ENCODE measurements at regions not wholly inside any gene's neighbourhood (a gene's known extent, or its start where the extent isn't known, plus 50 kb on each side); places are given as distances from the start of the nearest gene placed in this dataset.

- no peak overlapping the region for H3K4me3 Mint-ChIP-seq
- POLR2A ChIA-PET = no interaction called here
- no peak overlapping the region for H3K27ac Mint-ChIP-seq
- no peaks in the 10 kb centered on the region for H3K27me3 Mint-ChIP-seq
- H3K36me3 Mint-ChIP-seq = no peaks in the 10 kb centered on the region
- H3K4me1 Mint-ChIP-seq = no peaks in the 10 kb centered on the region
- ATAC-seq (ENCODE audit: low read depth) = no peak
- no peak for DNase-seq
- no peaks in the 10 kb centered on the region for H3K9me3 Mint-ChIP-seq
Observed at GRCh38 chr4:160969925-160970324, 1193.9 kb downstream of the FSTL5 start.

GRCh38 chr4:160980091-160980490, 1183.7 kb downstream of the FSTL5 start:
- peaks cover 3% of the 10 kb centered on the region for H3K9me3 Mint-ChIP-seq

GRCh38 chr4:160981083-160981482, 1182.7 kb downstream of the FSTL5 start:
- POLR2A ChIA-PET = no interaction called here
- no peaks in the 10 kb centered on the region for H3K4me1 Mint-ChIP-seq
- H3K4me3 Mint-ChIP-seq = no peak overlapping the region
- peaks cover 3% of the 10 kb centered on the region for H3K9me3 Mint-ChIP-seq
- no peak overlapping the region for H3K27ac Mint-ChIP-seq
- no peak for ATAC-seq (ENCODE audit: low read depth)
- no peaks in the 10 kb centered on the region for H3K27me3 Mint-ChIP-seq
- DNase-seq = no peak
- H3K36me3 Mint-ChIP-seq = no peaks in the 10 kb centered on the region

More at GRCh38 chr4:160980091-160980490, 1183.7 kb downstream of the FSTL5 start:
- H3K36me3 Mint-ChIP-seq = no peaks in the 10 kb centered on the region
- H3K4me3 Mint-ChIP-seq = no peak overlapping the region
- no peak overlapping the region for H3K27ac Mint-ChIP-seq
- POLR2A ChIA-PET = no interaction called here
- no peak for DNase-seq
- no peaks in the 10 kb centered on the region for H3K27me3 Mint-ChIP-seq
- no peak for ATAC-seq (ENCODE audit: low read depth)
- H3K4me1 Mint-ChIP-seq = no peaks in the 10 kb centered on the region

- Mint-ChIP-seq H3K9me3 (peaks cover 3% of the 10 kb centered on the region), H3K4me1 (no peaks in the 10 kb centered on the region), H3K27ac (no peak overlapping the region), H3K36me3 (no peaks in the 10 kb centered on the region), H3K4me3 (no peak overlapping the region), H3K27me3 (no peaks in the 10 kb centered on the region)
- no peak for ATAC-seq (ENCODE audit: low read depth)
- DNase-seq = no peak
- POLR2A ChIA-PET = no interaction called here
Observed at GRCh38 chr4:160983035-160983434, 1180.8 kb downstream of the FSTL5 start.

GRCh38 chr4:161002386-161002785, 1161.4 kb downstream of the FSTL5 start:
- no peak overlapping the region for H3K27ac Mint-ChIP-seq
- H3K4me1 Mint-ChIP-seq = no peaks in the 10 kb centered on the region
- no peaks in the 10 kb centered on the region for H3K27me3 Mint-ChIP-seq
- H3K36me3 Mint-ChIP-seq = no peaks in the 10 kb centered on the region
- no peak overlapping the region for H3K4me3 Mint-ChIP-seq
- DNase-seq (no peak), ATAC-seq (ENCODE audit: low read depth) (no peak)
- POLR2A ChIA-PET = no interaction called here
- H3K9me3 Mint-ChIP-seq = peaks cover 3% of the 10 kb centered on the region

- H3K4me1 Mint-ChIP-seq = no peaks in the 10 kb centered on the region
- H3K9me3 Mint-ChIP-seq = peaks cover 5% of the 10 kb centered on the region
- DNase-seq (no peak), ATAC-seq (ENCODE audit: low read depth) (no peak)
- H3K4me3 Mint-ChIP-seq = no peak overlapping the region
- H3K27me3 Mint-ChIP-seq = no peaks in the 10 kb centered on the region
- no peaks in the 10 kb centered on the region for H3K36me3 Mint-ChIP-seq
- POLR2A ChIA-PET = no interaction called here
- H3K27ac Mint-ChIP-seq = no peak overlapping the region
Observed at GRCh38 chr4:161003418-161004057, 1160.3 kb downstream of the FSTL5 start.

GRCh38 chr4:161005746-161006145, 1158.1 kb downstream of the FSTL5 start:
- H3K27me3 Mint-ChIP-seq = no peaks in the 10 kb centered on the region

GRCh38 chr4:161008527-161008926, 1155.3 kb downstream of the FSTL5 start:
- POLR2A ChIA-PET = no interaction called here
- Mint-ChIP-seq H3K9me3 (peaks cover 2% of the 10 kb centered on the region), H3K36me3 (no peaks in the 10 kb centered on the region), H3K4me1 (no peaks in the 10 kb centered on the region), H3K27ac (no peak overlapping the region), H3K4me3 (no peak overlapping the region), H3K27me3 (no peaks in the 10 kb centered on the region)
- DNase-seq (no peak), ATAC-seq (ENCODE audit: low read depth) (no peak)

More at GRCh38 chr4:161005746-161006145, 1158.1 kb downstream of the FSTL5 start:
- ATAC-seq (ENCODE audit: low read depth) (no peak), DNase-seq (no peak)
- Mint-ChIP-seq H3K9me3 (peaks cover 5% of the 10 kb centered on the region), H3K36me3 (no peaks in the 10 kb centered on the region), H3K4me3 (no peak overlapping the region), H3K27ac (no peak overlapping the region), H3K4me1 (no peaks in the 10 kb centered on the region)
- POLR2A ChIA-PET = no interaction called here

GRCh38 chr4:161010227-161010626, 1153.6 kb downstream of the FSTL5 start:
- H3K4me3 Mint-ChIP-seq = no peak overlapping the region
- no peaks in the 10 kb centered on the region for H3K36me3 Mint-ChIP-seq
- ATAC-seq (ENCODE audit: low read depth) (no peak), DNase-seq (no peak)
- H3K27me3 Mint-ChIP-seq = no peaks in the 10 kb centered on the region
- peaks cover 2% of the 10 kb centered on the region for H3K9me3 Mint-ChIP-seq
- POLR2A ChIA-PET = no interaction called here
- no peaks in the 10 kb centered on the region for H3K4me1 Mint-ChIP-seq
- H3K27ac Mint-ChIP-seq = no peak overlapping the region
